Gastrocnemius medialis (tissue), 4 donors: ENCODE measurements at regions not wholly inside any gene's neighbourhood (a gene's known extent, or its start where the extent isn't known, plus 50 kb on each side); places are given as distances from the start of the nearest gene placed in this dataset.

ENCODE experiments used
- POLR2A ChIP-seq, 2 donors: fragments of 450-650 bp; IDR thresholded peaks; one replicate each; pipeline ENCODE4 v1.6.1; 2017; ENCODE audit warnings: antibody characterized with exemption in 2 of 2, mild to moderate bottlenecking in 2 of 2, moderate library complexity in 2 of 2
- TF ChIP-seq, protein P1 (sequence below), 5 experiments: fragments of 450-650 bp in 3 of 5; fragments of 200-600 bp in 2 of 5; sonication (generic) in 2 of 5; IDR thresholded peaks in 4 of 5; conservative IDR thresholded peaks in 1 of 5; 1 replicate in 4 of 5; 2 replicates in 1 of 5; pipeline ENCODE4 v1.5.1; 2016 to 2019; ENCODE audit warnings: antibody characterized with exemption in 5 of 5, mild to moderate bottlenecking in 3 of 5, moderate library complexity in 3 of 5

DNA sequence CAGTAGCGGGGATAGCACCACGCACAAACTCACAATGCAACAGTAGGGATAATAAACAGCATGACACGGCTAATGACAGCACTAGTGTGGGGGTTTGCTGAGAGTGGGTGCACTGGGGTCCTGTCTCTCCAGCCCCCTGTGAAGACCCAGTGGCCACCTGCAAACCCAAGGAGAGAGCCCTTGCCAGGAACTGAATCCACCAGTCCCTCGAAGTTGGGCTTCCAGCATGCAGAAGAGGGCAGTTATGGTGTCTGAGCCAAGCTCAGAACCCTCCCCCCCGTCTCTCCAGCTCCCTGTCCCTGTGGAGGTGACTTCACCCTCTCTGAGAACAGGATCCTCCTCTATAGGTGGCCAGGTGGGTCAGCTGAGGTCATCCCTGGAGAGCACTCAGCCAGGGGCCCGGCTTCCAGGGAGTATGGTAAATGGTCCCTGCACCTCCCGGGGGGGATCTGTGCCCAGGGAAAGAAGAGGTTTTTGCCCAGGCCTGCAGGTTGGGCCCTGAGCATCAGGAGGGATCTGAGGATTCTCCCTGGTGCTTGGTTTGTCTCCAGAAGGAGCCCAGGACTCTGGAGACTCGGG lies 86.3 kb upstream of the PRR5 start:
- TF ChIP-seq, protein P1, sequence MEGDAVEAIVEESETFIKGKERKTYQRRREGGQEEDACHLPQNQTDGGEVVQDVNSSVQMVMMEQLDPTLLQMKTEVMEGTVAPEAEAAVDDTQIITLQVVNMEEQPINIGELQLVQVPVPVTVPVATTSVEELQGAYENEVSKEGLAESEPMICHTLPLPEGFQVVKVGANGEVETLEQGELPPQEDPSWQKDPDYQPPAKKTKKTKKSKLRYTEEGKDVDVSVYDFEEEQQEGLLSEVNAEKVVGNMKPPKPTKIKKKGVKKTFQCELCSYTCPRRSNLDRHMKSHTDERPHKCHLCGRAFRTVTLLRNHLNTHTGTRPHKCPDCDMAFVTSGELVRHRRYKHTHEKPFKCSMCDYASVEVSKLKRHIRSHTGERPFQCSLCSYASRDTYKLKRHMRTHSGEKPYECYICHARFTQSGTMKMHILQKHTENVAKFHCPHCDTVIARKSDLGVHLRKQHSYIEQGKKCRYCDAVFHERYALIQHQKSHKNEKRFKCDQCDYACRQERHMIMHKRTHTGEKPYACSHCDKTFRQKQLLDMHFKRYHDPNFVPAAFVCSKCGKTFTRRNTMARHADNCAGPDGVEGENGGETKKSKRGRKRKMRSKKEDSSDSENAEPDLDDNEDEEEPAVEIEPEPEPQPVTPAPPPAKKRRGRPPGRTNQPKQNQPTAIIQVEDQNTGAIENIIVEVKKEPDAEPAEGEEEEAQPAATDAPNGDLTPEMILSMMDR (IDR thresholded peaks at IDR 0.05 in 4 of 5, conservative IDR thresholded peaks at IDR 0.05 in 1 of 5) = no peak
- TF ChIP-seq POLR2A (IDR thresholded peaks at IDR 0.05) = no peak
